GM21423 (cell line): ENCODE measurements at regions not wholly inside any gene's neighbourhood (a gene's known extent, or its start where the extent isn't known, plus 50 kb on each side); places are given as distances from the start of the nearest gene placed in this dataset.
"Not testable (repeated sequence)": the region's sequence is repeated elsewhere in the genome, so short reads cannot be mapped to it uniquely, and the experiment has no call there.

Experiments used
- ATAC-seq: cut with Tn5 transposase; IDR thresholded peaks from one replicate; pipeline ENCODE4 v1.9.1; 2021; ENCODE audit warnings: mild to moderate bottlenecking, moderate library complexity; ENCODE audit not compliant: unreplicated experiment

DNA sequence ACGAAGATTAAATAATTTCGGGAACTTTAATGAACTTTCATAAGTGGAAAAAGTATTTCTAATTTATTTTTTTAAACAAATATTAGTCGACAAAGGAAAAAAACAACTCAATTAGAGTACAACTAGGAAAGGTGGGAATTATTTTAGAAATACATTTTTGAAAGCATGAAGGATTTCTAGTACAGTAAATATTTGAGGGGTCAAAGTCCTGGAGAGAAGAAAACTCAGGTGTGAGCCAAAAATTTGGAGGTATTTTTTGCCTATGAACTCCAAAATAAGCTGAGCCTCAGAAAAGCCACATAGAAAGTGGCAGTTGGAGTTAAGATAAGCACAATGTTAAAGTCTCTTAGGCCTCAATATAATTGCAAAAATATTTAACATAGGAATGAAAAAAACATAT, 2017.3 kb downstream of the C4orf33 start:
- no peak for ATAC-seq

DNA sequence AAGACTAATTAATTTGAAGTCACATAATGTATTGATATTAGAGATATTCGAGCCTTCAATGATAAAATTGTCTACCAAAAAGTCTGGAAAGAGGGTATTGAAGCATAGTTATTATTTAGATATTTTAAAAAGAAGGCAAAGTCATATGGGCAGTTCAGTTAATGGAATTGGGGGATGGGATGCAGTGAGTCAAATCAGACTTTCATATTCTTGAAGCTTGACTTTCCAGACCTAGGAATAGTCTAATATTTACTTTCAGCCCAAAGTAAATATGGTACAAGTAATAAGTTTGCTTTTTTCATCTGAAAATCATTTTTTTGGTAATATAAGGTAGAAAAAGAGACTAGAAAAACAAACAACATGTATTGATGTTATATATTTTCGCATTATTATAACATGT, 2017.8 kb downstream of the C4orf33 start:
- ATAC-seq, result no peak

DNA sequence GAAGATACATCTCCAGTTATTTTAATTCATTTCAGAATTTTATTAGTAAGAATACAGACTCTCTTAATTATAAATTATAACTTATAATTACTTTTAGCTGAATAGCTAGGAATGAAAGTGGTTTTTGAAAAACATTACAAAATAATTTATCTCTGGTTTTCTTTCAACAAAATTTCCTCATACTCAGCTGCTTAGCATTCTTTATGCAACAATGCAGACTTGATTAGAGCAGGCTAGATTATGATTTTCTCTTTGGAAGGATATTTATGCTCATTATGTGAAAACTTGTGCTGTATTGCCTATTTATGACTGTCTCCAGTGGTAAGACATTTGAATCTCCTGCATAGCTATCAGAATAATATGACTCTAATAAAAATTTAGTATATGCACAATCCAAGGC, 2023.7 kb downstream of the C4orf33 start:
- ATAC-seq, result no peak

DNA sequence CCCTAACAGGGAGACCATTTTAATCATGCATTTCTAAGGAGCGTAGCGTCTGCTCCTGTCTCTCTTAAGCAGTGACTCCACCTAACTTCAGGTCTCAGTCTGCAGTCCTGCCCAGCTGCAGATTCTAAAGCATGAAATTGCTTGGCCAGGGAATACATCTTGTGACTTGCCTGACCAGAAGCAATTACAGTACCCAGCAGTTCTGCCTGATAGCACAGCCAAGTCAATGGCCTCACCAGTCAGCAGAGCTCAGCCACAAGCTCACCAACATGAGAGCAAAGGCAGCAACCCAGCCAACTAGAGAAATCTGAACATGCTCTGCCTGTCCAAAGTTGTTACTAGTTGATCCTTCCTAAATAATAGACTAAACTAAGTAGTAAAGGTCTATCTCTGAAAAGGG, 2011.9 kb upstream of the PCDH10 start:
- ATAC-seq, result no peak

DNA sequence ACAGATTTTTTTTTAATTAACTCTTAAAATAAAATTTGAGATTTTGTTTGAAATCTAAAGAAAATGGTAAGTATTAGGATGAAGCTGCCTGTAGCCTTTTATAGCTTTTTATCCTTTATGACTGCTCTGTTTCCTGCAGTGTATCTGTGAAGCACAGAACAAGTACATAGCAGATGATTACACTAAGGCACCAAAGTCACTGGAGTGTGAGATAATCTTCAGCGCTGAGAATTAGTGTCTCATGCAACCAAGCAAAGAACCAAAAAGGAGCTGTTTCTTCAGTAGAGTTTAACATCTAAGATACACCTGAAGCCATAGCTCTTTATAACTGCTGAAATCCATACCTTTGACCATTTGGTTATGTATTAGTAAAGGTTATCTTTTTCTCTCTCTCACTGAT, 1989.8 kb upstream of the PCDH10 start:
- ATAC-seq, result no peak

DNA sequence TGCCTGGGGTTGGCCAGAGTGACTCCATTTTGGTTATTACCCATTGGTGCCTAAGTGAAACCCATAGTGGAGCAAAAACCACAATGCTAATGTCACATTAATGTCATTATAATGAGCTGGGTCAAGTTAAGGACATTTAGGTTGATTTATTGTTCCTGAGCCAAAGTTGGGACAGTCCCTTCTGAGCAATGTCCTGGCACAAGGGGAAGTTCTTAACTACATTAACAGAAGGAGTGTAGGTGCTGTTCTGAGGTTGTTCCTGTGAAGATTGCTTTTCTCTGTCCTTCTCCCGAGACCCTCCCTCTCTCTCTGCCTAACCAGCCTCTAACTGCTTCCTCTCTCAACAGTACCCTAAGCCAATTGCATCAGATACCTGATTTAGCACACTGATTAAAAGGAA, 1956.8 kb upstream of the PCDH10 start:
- no peak for ATAC-seq

DNA sequence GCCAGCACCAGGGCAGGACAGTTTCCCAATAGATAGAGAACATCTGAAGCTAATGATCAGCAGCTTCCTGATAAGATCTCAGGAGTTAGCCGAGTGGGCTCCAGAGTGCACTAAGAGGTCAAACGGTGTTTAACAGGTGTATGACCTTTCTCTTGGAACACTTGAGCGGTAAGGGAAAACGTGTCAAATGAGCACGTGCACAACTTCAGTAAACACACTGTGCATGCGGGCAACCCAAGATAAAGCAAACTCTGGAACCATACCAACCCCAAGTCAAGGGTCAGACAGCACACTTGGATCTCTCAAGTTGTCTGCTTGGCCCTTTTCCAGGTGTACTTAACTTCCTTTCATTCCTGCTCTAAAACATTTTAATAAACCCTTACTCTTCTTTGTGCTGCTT, 1941.5 kb upstream of the PCDH10 start:
- no peak for ATAC-seq

DNA sequence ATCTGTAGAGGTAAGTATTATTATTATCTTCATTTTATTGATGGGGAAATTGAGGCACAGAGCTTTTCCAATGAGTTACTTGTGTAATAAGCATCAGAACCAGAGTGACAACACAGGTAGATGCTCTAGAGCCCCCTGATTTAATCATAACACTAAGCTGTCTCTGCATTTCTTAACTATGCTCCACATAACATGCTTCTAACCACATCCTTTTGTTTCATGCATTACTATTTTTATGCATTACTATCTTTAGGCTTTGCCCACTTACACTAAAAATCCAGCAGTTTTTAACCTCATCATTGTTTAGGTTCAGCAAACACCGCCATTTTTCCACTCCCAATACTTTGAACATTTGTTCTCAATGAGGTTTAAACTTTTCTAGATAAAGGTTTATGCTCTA, 1900.8 kb upstream of the PCDH10 start:
- no peak for ATAC-seq

DNA sequence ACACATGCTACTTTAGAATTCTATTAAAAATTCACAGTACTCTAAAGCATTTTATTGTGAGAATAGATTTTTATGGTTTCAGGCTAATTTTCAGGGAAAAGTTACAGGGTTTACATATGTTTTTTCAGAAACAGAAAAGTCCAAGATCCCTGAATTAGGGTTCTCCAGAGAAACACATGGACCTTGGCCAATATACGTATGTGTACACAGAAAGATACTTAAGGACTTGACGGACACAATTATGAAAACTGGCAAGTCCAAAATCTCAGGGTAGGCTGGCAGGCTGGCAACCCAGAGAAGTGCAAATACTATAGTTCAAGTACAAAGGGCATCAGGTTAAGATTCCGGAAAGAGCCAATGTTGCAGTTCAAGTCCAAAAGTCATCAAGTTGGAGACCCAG, 1897.8 kb upstream of the PCDH10 start:
- ATAC-seq, result no peak

DNA sequence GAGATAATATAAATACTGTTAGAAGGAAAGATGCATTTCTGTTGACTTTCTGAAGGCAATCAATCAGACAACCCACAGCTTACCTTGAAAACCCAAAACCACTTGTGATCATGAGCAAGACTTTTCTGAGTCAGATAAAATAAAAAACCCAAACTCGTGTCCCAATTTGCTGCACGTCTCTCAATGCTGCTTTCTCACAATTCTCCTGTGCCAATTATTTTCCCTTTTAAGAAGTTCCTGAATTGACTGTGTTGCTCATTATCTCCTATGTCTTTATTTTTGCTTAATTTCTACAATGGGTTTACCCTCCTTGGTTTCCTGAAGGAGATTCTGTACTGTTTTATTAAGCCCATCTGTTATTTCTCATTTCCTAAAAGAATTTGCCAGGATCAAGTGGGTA, 1891.9 kb upstream of the PCDH10 start:
- no peak for ATAC-seq

DNA sequence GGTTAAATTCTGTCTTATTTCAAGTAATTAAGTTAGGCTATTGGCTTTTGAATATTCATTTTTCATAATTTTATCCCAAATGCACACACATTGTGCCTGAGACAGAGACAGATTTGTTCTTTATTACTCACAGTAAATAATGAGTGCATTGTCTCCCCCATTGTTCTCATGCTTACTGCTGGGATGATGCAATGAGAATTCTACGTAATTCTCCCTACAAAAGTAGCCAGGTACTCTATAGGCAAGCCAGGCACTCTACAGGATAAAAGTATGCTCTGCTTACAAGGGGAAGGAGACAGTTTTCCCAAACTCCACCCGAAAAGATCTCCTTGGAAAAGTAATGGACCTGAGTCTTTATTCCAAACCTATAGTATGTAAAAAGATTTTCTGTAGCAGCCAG, 1890.7 kb upstream of the PCDH10 start:
- ATAC-seq, result no peak

DNA sequence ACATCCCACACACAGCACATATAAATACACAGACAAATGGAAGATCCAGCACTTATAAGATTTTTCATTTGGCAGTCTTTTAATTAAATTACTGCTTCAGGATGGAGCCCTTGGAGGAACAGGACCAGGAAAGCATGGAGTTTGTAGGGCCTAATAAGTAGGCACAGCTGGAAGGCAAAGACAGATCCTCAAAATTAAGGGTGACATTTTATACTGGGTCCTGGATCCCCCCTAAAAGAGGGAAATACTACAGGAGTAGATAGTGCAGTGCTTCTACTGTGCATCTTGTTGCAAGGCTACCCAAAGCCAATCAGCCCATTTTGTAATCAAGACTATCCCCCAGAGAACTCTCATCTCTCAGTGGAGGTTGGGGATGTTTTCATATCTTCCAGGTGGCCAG, 1860.7 kb upstream of the PCDH10 start:
- no peak for ATAC-seq

DNA sequence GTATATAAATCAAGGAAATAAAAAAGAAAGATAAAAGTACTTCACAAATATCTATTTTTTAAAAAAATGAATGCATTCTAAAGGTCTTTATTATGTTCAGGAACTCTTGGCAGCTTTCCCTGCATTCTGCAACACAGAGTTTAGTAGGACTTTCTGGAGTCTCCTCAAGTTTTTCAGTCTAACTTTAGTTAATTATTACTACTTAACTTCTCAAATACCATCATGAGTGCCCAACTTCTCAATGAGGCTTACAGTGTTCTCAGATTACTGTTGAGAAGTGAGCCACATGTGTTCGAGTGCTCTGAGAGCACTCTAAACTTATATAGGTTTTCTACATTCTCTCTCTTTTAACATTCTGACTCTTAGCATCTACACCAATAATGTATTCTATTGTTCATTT, 1852.9 kb upstream of the PCDH10 start:
- no peak for ATAC-seq

DNA sequence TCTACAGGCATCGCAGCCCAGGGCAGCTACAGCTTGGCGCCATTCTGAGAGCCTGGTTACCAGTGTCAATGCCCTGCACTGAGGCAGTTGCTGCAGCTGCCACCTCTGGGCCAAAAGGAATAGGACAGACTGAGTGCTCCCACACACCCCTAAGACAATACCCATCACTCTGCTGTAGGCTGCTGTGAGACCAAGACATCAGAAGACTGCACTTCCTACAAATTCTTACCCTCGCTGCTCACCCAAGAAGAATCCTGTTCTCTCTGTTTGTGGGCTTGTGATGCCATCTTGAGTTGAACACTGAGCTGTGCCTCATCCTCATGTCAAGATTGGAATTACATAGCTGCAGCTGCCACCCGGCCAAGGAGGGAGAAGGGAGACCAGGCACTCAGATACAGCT, 1847.0 kb upstream of the PCDH10 start:
- ATAC-seq, result no peak

DNA sequence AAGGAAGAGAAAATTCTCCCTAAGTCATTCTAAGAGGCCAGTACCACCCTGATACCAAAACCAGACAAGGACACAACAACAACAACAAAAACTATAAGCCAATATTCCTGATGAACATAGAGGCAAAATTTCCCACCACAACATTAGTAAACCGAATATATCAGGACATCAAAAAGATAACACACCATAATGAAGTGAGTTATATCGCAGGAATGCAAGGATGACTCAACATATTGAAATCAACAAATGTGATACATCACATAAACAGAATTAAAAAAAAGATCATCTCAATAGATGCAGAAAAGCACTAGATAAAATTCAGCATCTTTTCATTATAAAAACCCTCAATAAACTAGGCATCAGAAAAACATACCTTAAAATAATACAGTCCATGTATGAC, 1844.4 kb upstream of the PCDH10 start:
- no peak for ATAC-seq

DNA sequence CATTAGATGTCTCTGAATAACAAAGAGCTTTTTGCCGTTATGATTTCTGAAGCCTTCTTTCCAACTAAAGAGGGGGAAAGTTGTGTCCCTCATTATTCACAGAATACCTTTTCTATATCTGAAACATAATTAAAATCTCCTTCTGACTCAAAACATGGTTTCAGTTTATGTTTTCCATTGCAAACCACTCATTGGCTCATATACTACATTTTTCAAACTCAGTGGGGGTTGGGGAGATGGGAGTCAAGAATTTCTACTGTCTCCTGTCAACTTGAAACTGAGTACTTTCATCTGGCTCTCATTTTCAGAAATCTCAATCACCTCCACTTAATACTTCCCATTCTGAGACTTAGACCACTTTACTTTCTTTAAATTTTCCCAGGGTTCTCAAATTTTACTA, 1839.5 kb upstream of the PCDH10 start:
- no peak for ATAC-seq

DNA sequence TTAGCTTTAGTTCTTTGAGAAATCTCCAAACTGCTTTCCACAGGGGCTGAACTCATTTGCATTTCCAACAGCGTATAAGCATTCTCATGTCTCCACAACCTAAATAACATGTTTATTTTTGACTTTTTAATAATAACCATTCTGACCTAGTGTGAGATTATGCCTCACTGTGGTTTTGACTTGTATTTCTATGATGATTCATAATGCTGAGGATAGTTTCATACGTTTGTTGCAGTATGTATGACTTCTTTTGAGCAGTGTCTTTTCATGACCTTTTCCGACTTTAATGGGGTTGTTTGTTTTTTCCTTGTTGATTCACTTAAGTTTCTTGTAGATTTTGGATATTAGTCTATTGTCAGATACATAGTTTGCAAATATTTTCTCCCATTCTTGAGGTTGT, 1833.0 kb upstream of the PCDH10 start:
- no peak for ATAC-seq

DNA sequence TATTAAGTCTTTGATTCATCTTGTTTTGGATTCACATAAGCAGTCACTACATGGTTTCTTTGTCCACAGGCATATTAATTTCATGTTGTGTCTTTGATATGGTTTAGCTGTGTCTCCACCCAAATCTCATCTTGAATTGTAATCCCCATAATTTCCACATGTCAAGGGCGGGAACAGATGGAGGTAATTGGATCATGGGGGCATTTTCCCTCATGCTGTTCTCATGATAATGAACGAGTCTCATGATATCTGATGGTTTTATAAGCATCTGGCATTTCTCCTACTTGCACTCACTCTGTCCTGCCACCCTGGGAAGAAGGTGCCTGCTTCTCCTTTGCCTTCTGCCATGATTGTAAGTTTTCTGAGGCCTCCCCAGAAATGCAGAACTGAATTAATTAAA, 1811.2 kb upstream of the PCDH10 start:
- ATAC-seq, result no peak

DNA sequence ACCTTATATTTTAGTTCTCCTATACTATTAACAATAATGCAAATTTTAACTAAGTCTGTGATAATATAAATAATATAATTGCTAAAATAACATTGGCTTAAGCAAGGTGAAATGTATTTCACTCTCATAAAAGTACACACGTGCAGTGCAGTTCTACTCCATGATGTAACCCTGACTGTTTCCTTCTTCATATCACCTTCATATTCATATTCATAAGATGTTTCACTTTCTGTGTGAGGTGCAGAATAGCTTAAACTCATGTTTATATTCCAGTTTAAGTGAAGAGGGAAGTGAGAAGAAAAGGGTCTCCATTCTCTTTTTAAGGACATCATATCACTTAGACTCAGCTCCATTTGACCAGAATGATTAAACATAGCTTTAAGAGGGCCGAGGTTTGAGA, 1810.0 kb upstream of the PCDH10 start:
- no peak for ATAC-seq

DNA sequence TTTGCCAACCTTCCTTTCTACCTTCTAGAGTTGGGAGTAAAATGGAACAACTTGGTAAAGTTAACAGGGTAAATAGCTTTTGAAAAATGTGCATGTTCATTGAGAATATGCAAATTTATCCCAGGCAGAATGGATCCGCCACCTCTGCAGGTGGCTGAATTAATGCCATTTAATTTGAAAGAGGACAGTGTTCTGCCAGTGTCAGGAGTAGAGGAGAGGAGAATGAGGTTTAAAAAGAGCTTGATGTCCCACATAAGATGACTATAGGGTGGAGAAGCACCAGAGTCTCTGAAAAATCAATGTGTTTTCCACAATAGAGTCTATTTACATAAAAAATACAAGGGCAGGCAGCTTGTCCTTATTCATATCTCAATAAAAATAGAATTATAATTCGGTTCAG, 1804.3 kb upstream of the PCDH10 start:
- ATAC-seq, result no peak

DNA sequence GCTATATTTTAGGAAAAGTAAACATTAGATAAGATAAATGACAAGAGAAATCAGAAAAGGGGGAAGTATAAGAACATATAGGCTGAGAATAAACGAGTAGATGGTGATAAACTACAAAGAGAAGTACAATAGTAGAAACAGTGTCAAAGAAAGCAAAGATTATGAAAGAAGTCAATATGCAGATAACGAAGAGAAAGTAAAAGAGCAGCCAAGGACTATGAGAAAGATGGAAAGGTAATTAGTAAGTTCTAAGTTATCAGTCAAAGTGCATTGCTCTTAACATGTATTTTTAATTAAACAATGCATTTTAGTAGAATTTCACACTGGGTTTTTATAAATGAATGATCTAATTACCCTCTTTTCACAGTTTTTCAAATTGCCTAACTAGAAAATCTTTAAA, 1801.3 kb upstream of the PCDH10 start:
- no peak for ATAC-seq

DNA sequence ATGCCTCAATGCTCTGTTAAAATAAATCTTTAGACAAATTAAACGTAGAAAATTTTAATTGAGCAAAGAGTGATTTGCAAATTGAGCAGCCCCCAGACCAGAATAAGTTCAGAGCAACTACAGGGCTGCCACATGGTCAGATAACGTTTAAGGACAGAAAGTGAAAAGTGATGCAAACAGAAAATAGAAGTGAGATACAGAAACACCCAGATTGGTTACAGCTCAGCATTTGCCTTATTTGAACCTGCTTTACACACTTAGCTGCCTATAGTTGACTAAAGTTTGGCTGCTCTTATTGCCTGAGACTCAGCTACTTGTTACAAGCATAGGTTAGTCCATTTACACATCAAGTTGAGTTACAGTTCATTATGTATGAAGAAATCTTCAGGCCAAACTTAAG, 1800.8 kb upstream of the PCDH10 start:
- ATAC-seq, result no peak

DNA sequence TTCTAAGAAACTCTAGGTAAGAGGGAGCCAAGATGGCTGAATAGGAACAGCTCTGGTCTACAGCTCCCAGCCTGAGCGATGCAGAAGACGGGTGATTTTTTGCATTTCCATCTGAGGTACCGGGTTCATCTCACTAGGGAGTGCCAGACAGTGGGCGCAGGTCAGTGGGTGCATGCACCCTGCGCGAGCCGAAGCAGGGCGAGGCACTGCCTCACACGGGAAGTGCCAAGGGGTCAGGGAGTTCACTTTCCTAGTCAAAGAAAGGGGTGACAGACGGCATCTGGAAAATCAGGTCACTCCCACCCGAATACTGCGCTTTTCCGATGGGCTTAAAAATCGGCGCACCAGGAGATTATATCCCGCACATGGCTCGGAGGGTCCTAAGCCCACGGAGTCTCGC, 1796.7 kb upstream of the PCDH10 start:
- not testable (repeated sequence) for ATAC-seq

DNA sequence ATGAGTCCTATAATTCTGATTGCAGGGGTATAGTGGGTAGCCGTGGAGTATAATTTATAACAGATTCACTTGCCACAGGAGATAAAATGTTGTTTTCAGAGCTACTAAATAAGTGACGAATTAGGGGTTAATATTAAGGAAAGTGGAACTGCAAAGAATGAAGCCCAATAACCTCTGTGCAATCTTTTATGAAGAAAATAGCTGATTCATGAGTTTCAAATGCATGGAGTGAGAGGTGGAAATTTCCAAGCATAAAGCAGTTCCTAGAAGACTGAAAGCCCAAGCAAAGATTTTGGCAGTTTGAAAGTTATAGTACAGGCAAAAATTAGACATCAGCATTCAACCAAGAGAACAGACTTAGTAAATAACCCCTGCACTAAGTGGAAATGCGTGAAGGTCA, 1782.4 kb upstream of the PCDH10 start:
- ATAC-seq, result no peak
